Stimulated activated CD8-positive, alpha-beta memory T cell treated with anti-CD3 and anti-CD28 coated beads, Interleukin-2, amount 100 ng/mL, for 48 hours (primary cell): ENCODE measurements at regions not wholly inside any gene's neighbourhood (a gene's known extent, or its start where the extent isn't known, plus 50 kb on each side); places are given as distances from the start of the nearest gene placed in this dataset.
"Not testable (repeated sequence)": the region's sequence is repeated elsewhere in the genome, so short reads cannot be mapped to it uniquely, and the experiment has no call there.

Experiments
- DNase-seq, 2 donors: peaks; one replicate each; pipeline ENCODE4 v3.0.0-alpha.2; 2020; ENCODE audit warnings: low read depth in 2 of 2

- DNase-seq = no peak
These were observed 77.2 kb upstream of the TRPM1 start for GRCh38 chr15:31178705-31179104.

GRCh38 chr15:31179693-31180092 is 78.2 kb upstream of the TRPM1 start:
- no peak for DNase-seq

GRCh38 chr15:31193291-31193690 is 91.8 kb upstream of the TRPM1 start:
- DNase-seq = no peak

- no peak for DNase-seq
These were observed 94.3 kb upstream of the TRPM1 start for GRCh38 chr15:31195871-31196270.

- DNase-seq = peak; percentile 30
These were observed 96.2 kb upstream of the TRPM1 start for GRCh38 chr15:31197497-31198414.

GRCh38 chr15:31200735-31201151 is 99.2 kb upstream of the TRPM1 start:
- DNase-seq = peak; percentile 38 to 39

GRCh38 chr15:31202953-31203352 is 101.4 kb upstream of the TRPM1 start:
- DNase-seq = no peak

GRCh38 chr15:31203999-31204398 is 102.5 kb upstream of the TRPM1 start:
- no peak for DNase-seq

GRCh38 chr15:31206386-31207181 is 105.1 kb upstream of the TRPM1 start:
- DNase-seq = no peak

GRCh38 chr15:31207246-31207645 is 105.7 kb upstream of the TRPM1 start:
- no peak for DNase-seq

GRCh38 chr15:31207861-31208260 is 106.3 kb upstream of the TRPM1 start:
- not testable (repeated sequence) for DNase-seq

- no peak for DNase-seq
These were observed 107.3 kb upstream of the TRPM1 start for GRCh38 chr15:31208817-31209216.

- DNase-seq = no peak
These were observed 109.8 kb upstream of the TRPM1 start for GRCh38 chr15:31211353-31211752.

GRCh38 chr15:31212326-31213080 is 111.0 kb upstream of the TRPM1 start:
- DNase-seq = no peak

- DNase-seq = no peak
These were observed 112.3 kb upstream of the KLF13 start for GRCh38 chr15:31214158-31214863.

- DNase-seq = no peak
These were observed 111.7 kb upstream of the KLF13 start for GRCh38 chr15:31214864-31215489.

GRCh38 chr15:31215490-31216214 is 111.0 kb upstream of the KLF13 start:
- peak; percentile 79 to 83 for DNase-seq

GRCh38 chr15:31216215-31216911 is 110.3 kb upstream of the KLF13 start:
- DNase-seq = peak in 1 of 2 donors; percentile 44

GRCh38 chr15:31217067-31217466 is 109.6 kb upstream of the KLF13 start:
- DNase-seq = no peak
